H1 (cell line): ENCODE measurements at regions not wholly inside any gene's neighbourhood (a gene's known extent, or its start where the extent isn't known, plus 50 kb on each side); places are given as distances from the start of the nearest gene placed in this dataset.

Experiments used
- CTCF ChIA-PET: fragments of 300-600 bp; sonication (Branson Sonifier 250); formaldehyde crosslinking; loops from one replicate; lab custom pipeline; 2021; ENCODE audit not compliant: partially characterized antibody; lab: Charles Lee
- POLR2A ChIA-PET: fragments of 300-600 bp; sonication (Branson Sonifier 250); formaldehyde crosslinking; loops from one replicate; lab custom pipeline; 2021; ENCODE audit warnings: inconsistent platforms; ENCODE audit not compliant: partially characterized antibody; lab: Charles Lee
- DNase-seq, 2 experiments: peaks; one replicate each; pipeline versions ENCODE4 v3.0.0 to v3.0.0-alpha.2; 2010 to 2022; ENCODE audit warnings: low spot score in 2 of 2, low read depth in 1 of 2, mixed read lengths in 1 of 2
- FAIRE-seq: peaks from 2 replicates; lab custom pipeline; 2011; peaks lifted over from hg19 to GRCh38; lab: Jason Lieb, UNC
- H2AFZ ChIP-seq: 2 replicates; pipeline ENCODE4 v1.8.1; 2012; ENCODE audit warnings: low read length, inconsistent platforms
- H2AK5ac ChIP-seq: 2 replicates; pipeline ENCODE4 v1.6.1; 2013; ENCODE audit warnings: low read depth, low read length
- H2BK120ac ChIP-seq: replicated peaks from 2 replicates; pipeline ENCODE3; 2013; ENCODE audit warnings: low read depth, low read length, inconsistent platforms
- H2BK12ac ChIP-seq: 2 replicates; pipeline ENCODE4 v1.6.1; 2013; ENCODE audit warnings: low read depth, low read length
- H2BK15ac ChIP-seq: 2 replicates; pipeline ENCODE4 v1.6.1; 2013; ENCODE audit warnings: low read length
- H2BK20ac ChIP-seq: 2 replicates; pipeline ENCODE4 v1.6.1; 2013; ENCODE audit warnings: low read length
- H2BK5ac ChIP-seq: 2 replicates; pipeline ENCODE4 v1.6.1; 2013; ENCODE audit warnings: low read depth, low read length
- H3K14ac ChIP-seq: 2 replicates; pipeline ENCODE4 v1.6.1; 2013; ENCODE audit warnings: inconsistent platforms; ENCODE audit not compliant: insufficient read length
- H3K18ac ChIP-seq: 2 replicates; pipeline ENCODE4 v1.6.1; 2013; ENCODE audit warnings: low read length; ENCODE audit errors: extremely low read depth
- H3K23ac ChIP-seq: 2 replicates; pipeline ENCODE4 v1.6.1; 2013; ENCODE audit warnings: inconsistent platforms; ENCODE audit not compliant: insufficient read length
- H3K23me2 ChIP-seq: 2 replicates; pipeline ENCODE4 v1.6.1; 2013; ENCODE audit warnings: low read depth, low read length
- H3K27ac ChIP-seq: 2 replicates; pipeline ENCODE4 v1.6.1; 2011; ENCODE audit warnings: low read depth, low read length, inconsistent platforms
- H3K27me3 ChIP-seq, 4 experiments: replicated peaks in 1 of 4; 1 replicate in 1 of 4; 2 replicates in 3 of 4; pipeline versions ENCODE4 v1.6.1 to v1.8.1; 2011 to 2013; ENCODE audit warnings: low read length in 3 of 4, mild to moderate bottlenecking in 3 of 4, inconsistent platforms in 2 of 4, mixed read lengths in 2 of 4, moderate library complexity in 1 of 4; ENCODE audit not compliant: control insufficient read depth in 3 of 4, insufficient read depth in 3 of 4; ENCODE audit errors: extremely low read depth in 1 of 4
- H3K36me3 ChIP-seq, 4 experiments: 2 replicates each; pipeline versions ENCODE4 v1.6.1 to v1.8.1; 2011 to 2013; ENCODE audit warnings: mild to moderate bottlenecking in 4 of 4, low read length in 3 of 4, moderate library complexity in 2 of 4, control low read depth in 1 of 4, inconsistent platforms in 1 of 4; ENCODE audit not compliant: insufficient read depth in 4 of 4, control insufficient read depth in 2 of 4
- H3K4ac ChIP-seq: replicated peaks from 2 replicates; pipeline ENCODE3; 2013; ENCODE audit warnings: low read length, low read depth, mixed read lengths, inconsistent platforms; ENCODE audit not compliant: insufficient read length
- H3K4me1 ChIP-seq, 4 experiments: replicated peaks in 1 of 4; 1 replicate in 1 of 4; 2 replicates in 3 of 4; pipeline versions ENCODE4 v1.6.1 to v1.8.1; 2011 to 2013; ENCODE audit warnings: low read length in 3 of 4, inconsistent platforms in 2 of 4, mixed read lengths in 1 of 4; ENCODE audit not compliant: insufficient read depth in 4 of 4, control insufficient read depth in 3 of 4
- H3K4me2 ChIP-seq, 2 experiments: 2 replicates each; pipeline versions ENCODE4 v1.6.1 to v1.8.1; 2011 to 2013; ENCODE audit warnings: low read depth in 2 of 2, low read length in 2 of 2, control low read depth in 1 of 2, inconsistent platforms in 1 of 2, mild to moderate bottlenecking in 1 of 2; ENCODE audit not compliant: insufficient read depth in 1 of 2
- H3K4me3 ChIP-seq, 4 experiments: fragments of 200-600, 300-600 bp in 1 of 4; sonication (generic), shearing (Covaris generic), sonication (Bioruptor Twin) in 1 of 4; 2 replicates each; pipeline versions ENCODE4 v1.5.1 to v1.8.1; 2011 to 2016; ENCODE audit warnings: low read length in 4 of 4, low read depth in 3 of 4, control low read depth in 2 of 4, inconsistent platforms in 2 of 4, mild to moderate bottlenecking in 2 of 4, mixed read lengths in 1 of 4, moderate library complexity in 1 of 4; ENCODE audit not compliant: insufficient read depth in 2 of 4; ENCODE audit errors: extremely low read depth in 1 of 4
- H3K56ac ChIP-seq: replicated peaks from 2 replicates; pipeline ENCODE3; 2013; ENCODE audit warnings: low read depth, mild to moderate bottlenecking, mixed read lengths, low read length, inconsistent platforms; ENCODE audit not compliant: insufficient read length
- H3K79me1 ChIP-seq: 2 replicates; pipeline ENCODE4 v1.6.1; 2013; ENCODE audit warnings: low read depth, low read length, control low read depth
- H3K79me2 ChIP-seq, 2 experiments: 2 replicates each; pipeline versions ENCODE4 v1.6.1 to v1.8.1; 2012 to 2013; ENCODE audit warnings: low read length in 2 of 2, mild to moderate bottlenecking in 2 of 2, inconsistent platforms in 1 of 2; ENCODE audit not compliant: insufficient read depth in 2 of 2, control insufficient read depth in 1 of 2
- H3K9ac ChIP-seq, 4 experiments: replicated peaks in 1 of 4; 1 replicate in 1 of 4; 2 replicates in 3 of 4; pipeline versions ENCODE4 v1.6.1 to v1.8.1; 2011 to 2013; ENCODE audit warnings: low read depth in 3 of 4, low read length in 3 of 4, control low read depth in 2 of 4, mild to moderate bottlenecking in 2 of 4, moderate library complexity in 2 of 4, inconsistent platforms in 1 of 4; ENCODE audit errors: extremely low read depth in 1 of 4
- H3K9me3 ChIP-seq, 2 experiments: 2 replicates each; pipeline versions ENCODE4 v1.6.1 to v1.8.1; 2012 to 2013; ENCODE audit warnings: mild to moderate bottlenecking in 2 of 2, moderate library complexity in 2 of 2, control low read depth in 1 of 2, inconsistent platforms in 1 of 2, low read depth in 1 of 2, low read length in 1 of 2, mixed read lengths in 1 of 2; ENCODE audit not compliant: insufficient read depth in 2 of 2
- H4K20me1 ChIP-seq, 2 experiments: replicated peaks in 1 of 2; 2 replicates each; pipeline versions ENCODE3 to v1.8.1; 2011 to 2013; ENCODE audit warnings: inconsistent platforms in 2 of 2, low read length in 2 of 2, mild to moderate bottlenecking in 1 of 2; ENCODE audit not compliant: insufficient read depth in 2 of 2, control insufficient read depth in 1 of 2
- H4K5ac ChIP-seq: 2 replicates; pipeline ENCODE4 v1.6.1; 2013; ENCODE audit warnings: low read length, low read depth, mixed read lengths, inconsistent platforms; ENCODE audit not compliant: insufficient read length
- H4K8ac ChIP-seq: 2 replicates; pipeline ENCODE4 v1.8.0; 2013; ENCODE audit warnings: mild to moderate bottlenecking, moderate library complexity, low read length, inconsistent platforms; ENCODE audit not compliant: insufficient read depth; ENCODE audit errors: extremely low read depth
- H4K91ac ChIP-seq: replicated peaks from 2 replicates; pipeline ENCODE3; 2013; ENCODE audit warnings: low read length, mixed read lengths, inconsistent platforms; ENCODE audit not compliant: insufficient read length
- ATF2 ChIP-seq: IDR thresholded peaks from 2 replicates; pipeline ENCODE4 v1.6.1; 2012; ENCODE audit warnings: low read length, inconsistent platforms
- BACH1 ChIP-seq: IDR thresholded peaks from 2 replicates; pipeline ENCODE4 v1.6.1; 2012; ENCODE audit warnings: low read length, improper control_type of control experiment
- CHD2 ChIP-seq: IDR thresholded peaks from 2 replicates; pipeline ENCODE4 v1.6.1; 2012; ENCODE audit warnings: low read length, improper control_type of control experiment
- HDAC6 ChIP-seq: IDR thresholded peaks from one replicate; pipeline ENCODE4 v1.7.1; 2012; ENCODE audit warnings: low read depth, mild to moderate bottlenecking, inconsistent platforms, low read length, moderate library complexity
- POLR2A ChIP-seq, 2 experiments: IDR thresholded peaks; 1 replicate in 1 of 2; 2 replicates in 1 of 2; pipeline ENCODE4 v1.6.1; 2011; ENCODE audit warnings: low read depth in 2 of 2, low read length in 2 of 2, mild to moderate bottlenecking in 2 of 2; ENCODE audit errors: control extremely low read depth in 1 of 2
- SIN3A ChIP-seq, 2 experiments: IDR thresholded peaks in 1 of 2; conservative IDR thresholded peaks in 1 of 2; 2 replicates each; pipeline ENCODE4 v1.6.1; 2011 to 2012; ENCODE audit warnings: low read length in 2 of 2, improper control_type of control experiment in 1 of 2, low read depth in 1 of 2, mild to moderate bottlenecking in 1 of 2
- SP4 ChIP-seq: IDR thresholded peaks from 2 replicates; pipeline ENCODE4 v1.6.1; 2012; ENCODE audit warnings: low read length, inconsistent platforms
- TEAD4 ChIP-seq: IDR thresholded peaks from 2 replicates; pipeline ENCODE4 v1.6.1; 2012; ENCODE audit warnings: low read depth, low read length, inconsistent platforms, mixed read lengths
- WGBS, 2 experiments: shearing (Covaris generic) in 1 of 2; methylation state at CpG; one replicate each; pipeline versions ENCODE4 v1.1.6 to v1.1.7; 2013 to 2015; ENCODE audit warnings: low lambda C conversion rate in 2 of 2, mixed read lengths in 2 of 2, inconsistent platforms in 1 of 2, low coverage in 1 of 2, missing lambda C conversion rate in 1 of 2; ENCODE audit not compliant: insufficient replicate concordance in 2 of 2, insufficient coverage in 1 of 2, insufficient read length in 1 of 2; ENCODE audit errors: extremely low coverage in 1 of 2, missing lambda C conversion rate in 1 of 2; 5-methylcytosine and 5-hydroxymethylcytosine counted together

DNA sequence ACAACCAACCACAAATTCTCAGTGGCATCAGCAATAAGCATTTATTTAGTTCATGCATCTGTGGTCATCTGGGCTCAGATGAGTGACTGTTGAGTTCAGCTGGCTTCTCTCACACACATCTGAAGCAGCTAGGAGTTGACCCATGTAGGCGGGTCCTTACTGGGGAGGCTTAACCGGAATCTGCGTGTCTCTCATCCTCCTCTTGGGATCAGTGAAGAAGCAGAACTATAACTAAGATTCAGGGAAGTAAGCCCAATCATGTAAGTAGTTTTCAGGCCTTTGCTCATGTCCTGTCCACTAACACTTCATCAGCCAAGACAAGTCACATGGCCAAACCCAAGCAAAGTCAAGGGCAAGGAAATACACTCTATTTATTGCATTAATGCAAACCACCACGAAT, 236.2 kb downstream of the C11orf87 start:
- no peak overlapping the region for H2BK5ac ChIP-seq
- no peaks in the 10 kb centered on the region for H3K4me1 ChIP-seq
- ChIA-PET POLR2A (no interaction called here), CTCF (interaction anchor here (1.0 kb wide), 1 partner anchor 801 kb away, joined by 4 read pairs; no protein-coding TSS in a partner anchor)
- no peak overlapping the region for H3K56ac ChIP-seq
- no peak overlapping the region for H2BK20ac ChIP-seq
- no peak for DNase-seq
- H3K4ac ChIP-seq: no peak overlapping the region
- H3K23ac ChIP-seq: no peak overlapping the region
- no peaks in the 10 kb centered on the region for H3K36me3 ChIP-seq
- no peak overlapping the region for H2BK15ac ChIP-seq
- no peaks in the 10 kb centered on the region for H3K79me1 ChIP-seq
- no peak overlapping the region for H2AK5ac ChIP-seq
- H3K18ac ChIP-seq: no peak overlapping the region
- H3K9ac ChIP-seq: no peak overlapping the region
- no peak overlapping the region for H3K4me2 ChIP-seq
- H3K27ac ChIP-seq: no peak overlapping the region
- no peak for FAIRE-seq
- H4K91ac ChIP-seq: no peak overlapping the region
- H4K5ac ChIP-seq: no peak overlapping the region
- 0 out of 2 replicates have a peak overlapping the region, but pooled peaks have one; percentile 8 for H2AFZ ChIP-seq
- no peak overlapping the region for H2BK12ac ChIP-seq
- H3K27me3 ChIP-seq: no peaks in the 10 kb centered on the region
- H2BK120ac ChIP-seq: no peak overlapping the region
- no peak for TF ChIP-seq CHD2
- TF ChIP-seq POLR2A (IDR thresholded peaks at IDR 0.05; ENCODE audit: control extremely low read depth in 1 of 2, low read depth in 2 of 2, low read length in 2 of 2): no peak
- TF ChIP-seq SP4: no peak
- TF ChIP-seq HDAC6: no peak
- TF ChIP-seq BACH1: no peak
- TF ChIP-seq TEAD4: no peak
- no peak for TF ChIP-seq SIN3A (conservative IDR thresholded peaks at IDR 0.05 in 1 of 2, IDR thresholded peaks at IDR 0.05 in 1 of 2; ENCODE audit: low read depth in 1 of 2, low read length in 2 of 2)
- TF ChIP-seq ATF2: no peak
- no peak overlapping the region for H3K14ac ChIP-seq
- no peak overlapping the region for H3K4me3 ChIP-seq
- no peaks in the 10 kb centered on the region; the same call in 1 of the 2 replicates for H3K23me2 ChIP-seq
- H4K8ac ChIP-seq: no peak overlapping the region
- H3K79me2 ChIP-seq: no peaks in the 10 kb centered on the region
- no peaks in the 10 kb centered on the region for H3K9me3 ChIP-seq
- 88% methylated on average over 4 of the region's 4 CpGs; no CpG with 5 or more reads in 1 of the 2 experiments for WGBS, 2 experiments
- H4K20me1 ChIP-seq: no peaks in the 10 kb centered on the region
